ENCODE measurements at regions not wholly inside any gene's neighbourhood (a gene's known extent, or its start where the extent isn't known, plus 50 kb on each side); places are given as distances from the start of the nearest gene placed in this dataset.

DNA sequence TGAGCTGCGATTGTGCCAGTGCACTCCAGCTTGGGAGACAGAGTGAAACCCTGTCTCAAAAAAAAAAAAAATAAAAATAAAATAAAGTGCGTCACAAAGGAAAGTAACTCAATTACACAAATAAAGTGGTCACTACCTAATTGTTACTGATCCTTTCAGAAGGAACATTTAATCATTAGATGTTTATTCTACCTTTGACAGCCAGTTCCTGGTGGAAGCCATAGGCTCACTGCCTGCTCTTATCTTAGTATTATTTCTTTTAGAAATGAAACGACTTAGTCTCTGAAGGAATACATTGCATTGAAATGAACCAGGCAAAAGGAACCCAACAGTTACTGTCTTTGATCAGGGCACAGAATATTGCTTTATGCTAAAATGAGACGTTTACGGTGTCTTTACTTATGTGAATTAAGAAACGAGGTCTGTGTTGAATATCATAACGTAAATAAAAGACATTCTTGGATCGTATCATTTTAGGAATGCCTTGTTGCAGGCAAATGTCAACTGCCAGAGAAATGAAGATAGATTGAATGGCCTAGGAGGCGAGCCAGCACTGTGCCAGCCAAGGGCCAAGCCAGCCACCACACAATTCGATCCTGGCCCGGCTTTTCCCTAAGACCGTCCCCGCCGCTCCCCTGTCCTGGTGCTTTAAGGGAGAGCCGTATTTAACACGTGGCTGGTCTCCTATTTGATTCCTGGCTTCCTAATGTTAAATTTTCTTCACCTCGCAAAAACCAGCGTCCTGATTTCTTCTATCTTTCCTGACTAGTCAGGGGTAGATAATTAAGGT is 136.7 kb upstream of the GMDS start:
- TF ChIP-seq, protein P1, sequence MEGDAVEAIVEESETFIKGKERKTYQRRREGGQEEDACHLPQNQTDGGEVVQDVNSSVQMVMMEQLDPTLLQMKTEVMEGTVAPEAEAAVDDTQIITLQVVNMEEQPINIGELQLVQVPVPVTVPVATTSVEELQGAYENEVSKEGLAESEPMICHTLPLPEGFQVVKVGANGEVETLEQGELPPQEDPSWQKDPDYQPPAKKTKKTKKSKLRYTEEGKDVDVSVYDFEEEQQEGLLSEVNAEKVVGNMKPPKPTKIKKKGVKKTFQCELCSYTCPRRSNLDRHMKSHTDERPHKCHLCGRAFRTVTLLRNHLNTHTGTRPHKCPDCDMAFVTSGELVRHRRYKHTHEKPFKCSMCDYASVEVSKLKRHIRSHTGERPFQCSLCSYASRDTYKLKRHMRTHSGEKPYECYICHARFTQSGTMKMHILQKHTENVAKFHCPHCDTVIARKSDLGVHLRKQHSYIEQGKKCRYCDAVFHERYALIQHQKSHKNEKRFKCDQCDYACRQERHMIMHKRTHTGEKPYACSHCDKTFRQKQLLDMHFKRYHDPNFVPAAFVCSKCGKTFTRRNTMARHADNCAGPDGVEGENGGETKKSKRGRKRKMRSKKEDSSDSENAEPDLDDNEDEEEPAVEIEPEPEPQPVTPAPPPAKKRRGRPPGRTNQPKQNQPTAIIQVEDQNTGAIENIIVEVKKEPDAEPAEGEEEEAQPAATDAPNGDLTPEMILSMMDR (IDR thresholded peaks at IDR 0.05) = no peak
- TF ChIP-seq, protein P2, sequence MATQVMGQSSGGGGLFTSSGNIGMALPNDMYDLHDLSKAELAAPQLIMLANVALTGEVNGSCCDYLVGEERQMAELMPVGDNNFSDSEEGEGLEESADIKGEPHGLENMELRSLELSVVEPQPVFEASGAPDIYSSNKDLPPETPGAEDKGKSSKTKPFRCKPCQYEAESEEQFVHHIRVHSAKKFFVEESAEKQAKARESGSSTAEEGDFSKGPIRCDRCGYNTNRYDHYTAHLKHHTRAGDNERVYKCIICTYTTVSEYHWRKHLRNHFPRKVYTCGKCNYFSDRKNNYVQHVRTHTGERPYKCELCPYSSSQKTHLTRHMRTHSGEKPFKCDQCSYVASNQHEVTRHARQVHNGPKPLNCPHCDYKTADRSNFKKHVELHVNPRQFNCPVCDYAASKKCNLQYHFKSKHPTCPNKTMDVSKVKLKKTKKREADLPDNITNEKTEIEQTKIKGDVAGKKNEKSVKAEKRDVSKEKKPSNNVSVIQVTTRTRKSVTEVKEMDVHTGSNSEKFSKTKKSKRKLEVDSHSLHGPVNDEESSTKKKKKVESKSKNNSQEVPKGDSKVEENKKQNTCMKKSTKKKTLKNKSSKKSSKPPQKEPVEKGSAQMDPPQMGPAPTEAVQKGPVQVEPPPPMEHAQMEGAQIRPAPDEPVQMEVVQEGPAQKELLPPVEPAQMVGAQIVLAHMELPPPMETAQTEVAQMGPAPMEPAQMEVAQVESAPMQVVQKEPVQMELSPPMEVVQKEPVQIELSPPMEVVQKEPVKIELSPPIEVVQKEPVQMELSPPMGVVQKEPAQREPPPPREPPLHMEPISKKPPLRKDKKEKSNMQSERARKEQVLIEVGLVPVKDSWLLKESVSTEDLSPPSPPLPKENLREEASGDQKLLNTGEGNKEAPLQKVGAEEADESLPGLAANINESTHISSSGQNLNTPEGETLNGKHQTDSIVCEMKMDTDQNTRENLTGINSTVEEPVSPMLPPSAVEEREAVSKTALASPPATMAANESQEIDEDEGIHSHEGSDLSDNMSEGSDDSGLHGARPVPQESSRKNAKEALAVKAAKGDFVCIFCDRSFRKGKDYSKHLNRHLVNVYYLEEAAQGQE (IDR thresholded peaks at IDR 0.05; ENCODE audit: insufficient read depth in 1 of 2, low read depth in 2 of 2, low read length in 1 of 2) = no peak
- TF ChIP-seq POLR2AphosphoS5 (IDR thresholded peaks at IDR 0.05; ENCODE audit: low read depth, low read length) (no peak), SIN3A (IDR thresholded peaks at IDR 0.05; ENCODE audit: borderline replicate concordance, insufficient read depth, low read depth, low read length) (no peak), TCF7L2 (IDR thresholded peaks at IDR 0.05; ENCODE audit: low read depth, low read length) (no peak)

All from Panc1 (cell line).